Embryonic facial prominence (tissue), 1 donor: ENCODE measurements at regions not wholly inside any gene's neighbourhood (a gene's known extent, or its start where the extent isn't known, plus 50 kb on each side); places are given as distances from the start of the nearest gene placed in this dataset.

Experiments
- DNase-seq: peaks from one replicate; pipeline ENCODE4 v3.0.0-alpha.2; 2016; ENCODE audit errors: extremely low spot score

GRCh38 chr14:50038398-50039119 is 77.8 kb downstream of the VCPKMT start:
- DNase-seq = no peak

- no peak for DNase-seq
Measured at GRCh38 chr14:50039120-50039517, 77.3 kb downstream of the VCPKMT start.

GRCh38 chr14:50039734-50040400 is 76.5 kb downstream of the VCPKMT start:
- DNase-seq = no peak

- no peak for DNase-seq
Measured at GRCh38 chr14:50040401-50040775, 76.0 kb downstream of the VCPKMT start.

GRCh38 chr14:50040895-50041465 is 75.4 kb downstream of the VCPKMT start:
- no peak for DNase-seq

GRCh38 chr14:50041980-50042379 is 74.4 kb downstream of the VCPKMT start:
- DNase-seq = no peak

GRCh38 chr14:50044042-50044651 is 72.2 kb downstream of the VCPKMT start:
- DNase-seq = no peak

GRCh38 chr14:50045039-50045711 is 71.2 kb downstream of the VCPKMT start:
- no peak for DNase-seq

GRCh38 chr14:50045837-50046236 is 70.5 kb downstream of the VCPKMT start:
- DNase-seq = no peak

GRCh38 chr14:50047274-50047676 is 69.1 kb downstream of the VCPKMT start:
- no peak for DNase-seq

GRCh38 chr14:50049093-50049492 is 67.3 kb downstream of the VCPKMT start:
- DNase-seq = no peak

GRCh38 chr14:50049703-50050570 is 66.4 kb downstream of the VCPKMT start:
- DNase-seq = no peak

- DNase-seq = no peak
Measured at GRCh38 chr14:50051106-50051505, 65.3 kb downstream of the VCPKMT start.

GRCh38 chr14:50051706-50052105 is 64.7 kb downstream of the VCPKMT start:
- DNase-seq = no peak

GRCh38 chr14:50052517-50052916 is 63.9 kb downstream of the VCPKMT start:
- DNase-seq = no peak

- DNase-seq = no peak
Measured at GRCh38 chr14:50053935-50054334, 62.4 kb downstream of the VCPKMT start.

- no peak for DNase-seq
Measured at GRCh38 chr14:50055461-50056228, 60.7 kb downstream of the VCPKMT start.

GRCh38 chr14:50056435-50056834 is 59.9 kb downstream of the VCPKMT start:
- no peak for DNase-seq

- DNase-seq = no peak
Measured at GRCh38 chr14:50057331-50057730, 59.0 kb downstream of the VCPKMT start.

- DNase-seq = no peak
Measured at GRCh38 chr14:50058113-50058512, 58.3 kb downstream of the VCPKMT start.
